ENCODE measurements at regions not wholly inside any gene's neighbourhood (a gene's known extent, or its start where the extent isn't known, plus 50 kb on each side); places are given as distances from the start of the nearest gene placed in this dataset.

DNA sequence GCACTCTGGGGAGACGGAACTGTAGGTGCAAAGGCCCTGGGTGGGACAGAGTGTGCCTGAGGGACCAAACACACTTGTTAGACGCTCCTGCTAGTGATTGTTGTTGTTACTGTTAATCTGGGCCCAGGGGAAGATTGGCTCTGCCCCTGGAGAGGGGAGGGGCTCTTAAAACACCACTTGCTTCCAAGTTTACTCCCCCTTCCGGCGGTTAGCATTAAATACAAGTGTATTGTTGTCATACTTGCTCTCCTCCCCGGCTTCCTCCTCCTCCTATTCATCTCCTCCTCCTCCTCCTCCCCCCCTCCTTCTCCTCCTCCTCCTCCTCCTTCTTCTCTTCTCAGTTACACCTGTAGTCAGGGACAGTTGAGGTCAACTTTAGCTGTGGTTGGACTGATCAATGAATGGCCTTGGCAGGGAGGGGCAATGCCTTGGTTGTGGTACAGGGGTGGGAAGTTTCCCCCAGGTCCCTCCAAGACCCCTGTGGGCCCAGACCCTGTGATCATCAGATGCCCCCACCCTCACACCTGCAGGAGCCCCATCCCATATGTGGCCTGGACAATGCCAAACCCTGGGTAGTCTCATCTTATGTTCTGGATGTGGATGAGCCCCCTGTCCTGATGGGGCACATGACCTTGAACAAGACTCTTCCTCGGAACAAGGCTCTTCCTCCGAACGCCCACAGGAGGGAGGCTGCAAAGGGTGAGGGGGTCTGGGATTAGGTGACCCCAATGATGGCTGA lies 217.3 kb downstream of the PTPRU start:
- Histone ChIP-seq H3K4me1 (ENCODE audit: control insufficient read depth, insufficient read depth, low read length) (peaks cover 3% of the 10 kb centered on the region), H3K4me3 (ENCODE audit: low read length) (no peak overlapping the region), H3K27me3 (ENCODE audit: control insufficient read depth, insufficient read depth, low read length) (peaks cover 3% of the 10 kb centered on the region), H3K27ac (ENCODE audit: low read length) (no peak overlapping the region), H3K36me3 (ENCODE audit: control insufficient read depth, insufficient read depth, low read length) (no peaks in the 10 kb centered on the region), H3K9me3 (replicated peaks; ENCODE audit: control insufficient read depth, low read depth, low read length) (peaks cover 4% of the 10 kb centered on the region)
- DNase-seq, result peak; percentile 28
- 58% methylated on average over 4 of the region's 8 CpGs for WGBS (ENCODE audit: insufficient coverage)

DNA sequence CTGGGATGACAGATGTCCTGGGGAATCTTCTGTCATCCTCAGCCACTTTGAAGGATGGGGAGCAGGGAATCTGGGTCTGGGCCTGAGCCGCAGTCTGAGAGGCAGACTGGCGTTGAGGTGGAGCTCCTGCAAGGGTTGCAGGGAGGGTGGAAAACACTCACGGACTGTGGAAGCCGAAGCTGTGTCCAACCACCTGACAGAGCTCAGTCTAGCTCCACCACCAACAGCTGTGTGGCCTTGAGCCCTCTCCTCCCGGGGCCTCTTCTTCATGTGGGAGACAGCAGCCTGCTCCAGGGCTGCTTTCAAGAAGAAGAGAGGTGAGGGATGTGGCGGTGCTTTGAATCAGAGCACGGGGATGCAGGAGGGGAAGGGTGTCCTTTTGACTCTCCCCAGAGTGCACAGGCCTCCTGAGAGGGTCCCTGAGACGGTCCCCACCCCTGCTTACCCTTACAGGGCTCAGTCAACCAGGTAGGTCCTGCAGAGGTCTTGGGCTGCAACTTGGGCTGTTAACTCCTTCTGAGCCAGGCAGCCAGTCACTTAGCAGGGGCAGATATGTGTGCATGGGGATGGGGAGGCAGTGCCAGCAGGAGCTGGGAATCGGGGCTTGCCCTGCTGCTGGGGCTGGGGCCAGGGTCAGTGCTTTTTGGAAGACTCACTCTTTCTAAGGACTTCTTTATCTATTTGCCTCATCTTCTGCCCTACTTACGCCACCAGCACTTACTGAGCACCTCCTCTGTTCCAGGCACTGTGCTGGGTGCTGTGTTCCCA lies 216.3 kb downstream of the PTPRU start:
- Histone ChIP-seq H3K36me3 (ENCODE audit: control insufficient read depth, insufficient read depth, low read length) (no peaks in the 10 kb centered on the region), H3K27me3 (ENCODE audit: control insufficient read depth, insufficient read depth, low read length) (peaks cover 2% of the 10 kb centered on the region), H3K27ac (ENCODE audit: low read length) (no peak overlapping the region), H3K4me1 (ENCODE audit: control insufficient read depth, insufficient read depth, low read length) (peaks cover 3% of the 10 kb centered on the region), H3K9me3 (replicated peaks; ENCODE audit: control insufficient read depth, low read depth, low read length) (peaks cover 4% of the 10 kb centered on the region), H3K4me3 (ENCODE audit: low read length) (no peak overlapping the region)
- 52% methylated on average over 5 of the region's 10 CpGs for WGBS (ENCODE audit: insufficient coverage)
- peak; percentile 23 for DNase-seq

DNA sequence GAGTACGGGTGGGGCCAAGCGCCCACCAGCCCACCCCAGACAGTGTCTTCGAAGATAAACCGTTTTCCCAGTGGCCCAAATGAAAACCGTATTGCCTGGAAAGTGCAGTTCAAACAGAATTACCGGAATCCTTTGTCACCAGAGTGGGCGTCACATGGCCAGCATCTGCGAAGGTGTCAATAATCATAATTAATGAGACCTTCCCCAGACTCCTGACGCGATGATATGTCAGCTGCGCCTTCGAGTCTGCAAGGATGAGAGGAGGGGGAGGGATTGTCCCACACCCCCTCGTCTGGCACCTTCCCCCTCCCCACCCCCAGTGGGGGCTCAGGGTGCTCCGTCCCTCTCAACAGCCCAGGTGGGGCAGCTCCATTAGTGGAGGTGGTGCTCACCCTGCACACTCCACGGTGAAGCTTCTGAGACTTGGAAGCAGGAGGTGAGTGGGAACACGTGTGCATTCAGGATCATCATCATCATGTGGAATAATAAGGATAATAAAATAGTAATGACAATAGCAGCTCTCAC lies 215.1 kb downstream of the PTPRU start:
- DNase-seq, result no peak
- Histone ChIP-seq H3K4me1 (ENCODE audit: control insufficient read depth, insufficient read depth, low read length) (peaks cover 3% of the 10 kb centered on the region), H3K36me3 (ENCODE audit: control insufficient read depth, insufficient read depth, low read length) (no peaks in the 10 kb centered on the region), H3K4me3 (ENCODE audit: low read length) (no peak overlapping the region), H3K9me3 (replicated peaks; ENCODE audit: control insufficient read depth, low read depth, low read length) (peaks cover under 1% of the 10 kb centered on the region), H3K27ac (ENCODE audit: low read length) (no peak overlapping the region), H3K27me3 (ENCODE audit: control insufficient read depth, insufficient read depth, low read length) (peaks cover 2% of the 10 kb centered on the region)
- 48% methylated on average over 5 of the region's 16 CpGs for WGBS (ENCODE audit: insufficient coverage)

DNA sequence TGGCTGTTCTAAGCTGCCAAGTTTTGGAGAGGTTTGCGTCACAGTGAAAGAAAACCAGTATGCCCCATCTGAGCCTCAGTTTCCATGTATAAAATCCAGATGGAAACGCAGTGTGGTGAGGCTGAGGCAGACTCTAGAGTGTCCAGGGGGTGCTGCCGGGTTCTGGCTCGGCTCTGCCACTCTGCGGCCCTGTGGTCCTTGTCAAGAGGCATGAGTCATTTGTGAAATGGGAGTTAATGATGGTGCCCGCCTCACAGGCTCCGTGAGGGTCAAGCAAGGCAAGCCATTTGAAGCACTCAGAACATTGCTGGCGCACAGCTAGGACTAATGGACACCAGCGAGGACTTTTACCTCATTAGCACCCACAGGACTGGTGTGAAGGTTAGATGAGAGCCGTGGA lies 214.3 kb downstream of the PTPRU start:
- H3K9me3 ChIP-seq (replicated peaks; ENCODE audit: control insufficient read depth, low read depth, low read length), result no peaks in the 10 kb centered on the region
- 82% methylated on average over 8 of the region's 10 CpGs for WGBS (ENCODE audit: insufficient coverage)
- no peaks in the 10 kb centered on the region for H3K36me3 ChIP-seq (ENCODE audit: control insufficient read depth, insufficient read depth, low read length)
- H3K4me1 ChIP-seq (ENCODE audit: control insufficient read depth, insufficient read depth, low read length), result peaks cover 3% of the 10 kb centered on the region
- H3K4me3 ChIP-seq (ENCODE audit: low read length), result no peak overlapping the region
- no peaks in the 10 kb centered on the region for H3K27me3 ChIP-seq (ENCODE audit: control insufficient read depth, insufficient read depth, low read length)
- DNase-seq, result no peak
- H3K27ac ChIP-seq (ENCODE audit: low read length), result no peak overlapping the region

DNA sequence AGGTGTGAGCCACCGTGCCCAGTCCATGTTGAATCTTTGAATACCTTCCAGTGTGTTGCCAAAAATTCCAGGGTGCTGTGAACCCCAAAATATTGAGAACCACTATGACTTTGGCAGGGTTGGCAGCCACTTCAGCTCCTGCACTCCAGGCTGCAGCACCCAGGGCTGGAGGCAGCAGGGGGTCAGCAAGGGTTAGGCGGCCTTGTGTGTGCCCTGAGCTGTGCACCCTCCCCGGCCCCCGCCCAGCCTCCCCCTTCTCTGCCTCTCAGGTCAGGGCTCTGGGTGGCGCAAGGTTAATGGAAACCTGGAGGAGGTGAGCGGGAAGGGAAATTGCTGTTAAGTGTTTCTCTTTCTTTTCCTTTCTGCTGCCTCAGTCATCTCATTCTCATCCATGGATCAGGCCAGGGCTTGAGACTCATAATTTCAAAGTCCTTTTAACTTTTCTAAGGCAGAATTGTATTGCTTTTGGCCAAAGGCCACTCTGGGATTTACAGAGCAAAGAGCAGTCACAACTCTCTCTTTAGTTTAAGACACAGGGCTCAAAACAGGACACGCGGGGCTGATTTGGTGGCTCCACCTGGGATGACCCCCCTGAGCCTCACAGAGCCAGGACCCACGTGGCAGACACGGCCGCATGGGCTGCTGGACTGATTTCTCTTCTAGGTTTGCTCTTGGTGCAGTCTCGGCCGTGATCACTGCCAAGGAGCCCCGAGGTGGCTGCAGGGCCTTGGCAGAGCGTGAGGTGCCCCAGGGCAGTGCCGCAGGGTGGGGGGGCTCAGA lies 212.3 kb downstream of the PTPRU start:
- 58% methylated on average over 9 of the region's 16 CpGs for WGBS (ENCODE audit: insufficient coverage)
- peaks cover 3% of the 10 kb centered on the region for H3K4me1 ChIP-seq (ENCODE audit: control insufficient read depth, insufficient read depth, low read length)
- no peaks in the 10 kb centered on the region for H3K9me3 ChIP-seq (replicated peaks; ENCODE audit: control insufficient read depth, low read depth, low read length)
- no peak overlapping the region for H3K4me3 ChIP-seq (ENCODE audit: low read length)
- no peak overlapping the region for H3K27ac ChIP-seq (ENCODE audit: low read length)
- no peak for DNase-seq
- no peaks in the 10 kb centered on the region for H3K36me3 ChIP-seq (ENCODE audit: control insufficient read depth, insufficient read depth, low read length)
- peaks cover 8% of the 10 kb centered on the region for H3K27me3 ChIP-seq (ENCODE audit: control insufficient read depth, insufficient read depth, low read length)

DNA sequence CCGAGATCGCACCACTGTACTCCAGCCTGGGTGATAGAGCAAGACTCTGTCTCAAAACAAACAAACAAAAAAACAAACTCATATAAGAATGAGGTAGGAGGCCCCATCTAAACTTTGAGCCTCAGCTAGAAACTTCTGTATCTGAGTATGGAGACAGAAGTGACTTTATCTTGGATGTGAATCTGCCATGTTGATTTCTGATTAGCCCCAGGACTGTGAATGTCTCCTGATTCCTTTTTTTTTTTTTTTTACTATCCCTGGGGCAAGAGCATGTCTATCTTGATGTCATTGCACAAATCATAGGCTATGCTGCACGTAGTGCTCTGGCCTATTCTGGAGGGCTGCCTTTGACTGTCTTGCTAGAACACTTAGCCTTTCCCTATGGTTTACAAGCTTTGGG lies 211.0 kb downstream of the PTPRU start:
- Histone ChIP-seq H3K27ac (ENCODE audit: low read length) (no peak overlapping the region), H3K4me1 (ENCODE audit: control insufficient read depth, insufficient read depth, low read length) (no peaks in the 10 kb centered on the region), H3K9me3 (replicated peaks; ENCODE audit: control insufficient read depth, low read depth, low read length) (no peaks in the 10 kb centered on the region), H3K36me3 (ENCODE audit: control insufficient read depth, insufficient read depth, low read length) (no peaks in the 10 kb centered on the region), H3K27me3 (ENCODE audit: control insufficient read depth, insufficient read depth, low read length) (peaks cover 13% of the 10 kb centered on the region), H3K4me3 (ENCODE audit: low read length) (no peak overlapping the region)
- WGBS (ENCODE audit: insufficient coverage), result no CpG with 5 or more reads among the region's 3 CpGs
- no peak for DNase-seq

DNA sequence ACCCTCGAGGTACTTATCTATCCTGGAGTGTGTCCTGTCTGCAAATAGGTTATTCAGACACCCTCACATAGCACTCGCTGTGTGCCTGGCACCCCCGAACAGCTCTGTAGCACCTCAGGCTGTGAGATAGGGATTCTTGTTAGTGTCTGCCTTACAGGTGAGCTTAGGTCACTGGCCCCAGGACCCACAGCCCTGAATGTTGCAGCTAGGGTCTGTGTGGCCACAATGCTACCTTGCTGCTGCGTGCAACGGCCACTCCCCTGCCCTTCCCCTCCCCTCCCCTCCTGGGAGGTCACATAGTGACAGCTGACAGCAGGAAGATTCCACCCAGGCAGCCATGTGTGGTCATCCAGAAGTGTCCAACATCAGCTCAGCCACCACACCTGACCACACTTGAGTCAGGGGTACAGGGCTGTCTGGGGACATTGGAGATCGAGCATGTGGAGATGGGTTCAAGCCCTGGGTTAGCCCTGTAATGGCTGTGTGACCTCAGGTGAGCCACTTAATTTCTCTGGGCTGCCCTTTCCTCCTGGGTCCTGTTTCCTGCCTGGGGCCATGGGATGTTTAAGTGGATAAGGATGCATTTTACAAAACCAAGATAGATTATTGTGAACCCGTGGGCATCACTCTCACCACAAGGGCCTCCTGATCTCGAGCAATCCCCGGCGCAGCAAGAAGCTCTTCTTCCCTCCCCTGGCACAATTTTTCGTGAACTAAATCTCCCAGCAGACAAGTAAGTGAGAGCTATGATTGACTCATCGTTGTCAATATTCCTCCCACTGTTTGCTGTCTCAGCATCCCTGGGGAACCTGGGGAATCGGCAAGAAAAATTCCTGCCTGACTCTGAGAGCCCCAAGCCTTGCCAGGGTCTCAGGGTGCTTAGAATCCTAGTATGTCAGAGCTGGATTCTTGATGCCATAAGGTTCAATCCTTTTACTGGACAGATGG lies 208.7 kb downstream of the PTPRU start:
- 73% methylated on average over 7 of the region's 13 CpGs for WGBS (ENCODE audit: insufficient coverage)
- peaks cover 19% of the 10 kb centered on the region for H3K27me3 ChIP-seq (ENCODE audit: control insufficient read depth, insufficient read depth, low read length)

DNA sequence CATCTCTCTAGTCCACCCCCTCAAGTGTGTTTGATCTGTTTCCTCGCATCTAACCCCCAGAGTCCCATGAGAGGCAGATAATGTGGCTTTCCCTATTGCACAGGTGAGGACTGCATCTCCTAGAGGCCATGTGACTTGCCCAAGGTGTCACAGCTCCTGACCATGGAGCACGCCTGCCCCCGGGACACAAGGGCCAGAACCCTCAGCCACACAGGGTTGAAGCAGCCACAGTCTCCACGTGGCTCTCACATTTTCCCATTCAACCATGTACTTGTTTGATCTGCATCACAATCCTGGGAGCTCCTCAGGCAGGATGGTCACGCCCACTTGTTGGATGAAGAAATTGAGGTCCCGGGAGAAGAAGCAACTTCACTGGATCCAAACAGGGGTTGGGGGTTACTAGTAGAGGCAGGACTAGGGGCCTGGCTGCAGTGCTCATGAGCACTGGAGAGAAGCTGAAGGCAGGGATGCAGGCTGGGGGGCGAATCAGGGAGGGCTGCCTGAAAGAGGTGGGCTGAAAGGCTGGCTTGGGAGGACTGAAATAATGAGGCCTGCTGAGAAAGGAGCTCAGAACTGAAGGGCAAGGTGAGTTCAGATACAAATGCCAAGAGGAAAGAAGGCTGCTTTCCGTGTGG lies 207.9 kb downstream of the PTPRU start:
- Histone ChIP-seq H3K4me1 (ENCODE audit: control insufficient read depth, insufficient read depth, low read length) (no peaks in the 10 kb centered on the region), H3K27me3 (ENCODE audit: control insufficient read depth, insufficient read depth, low read length) (peaks cover 22% of the 10 kb centered on the region), H3K27ac (ENCODE audit: low read length) (no peak overlapping the region), H3K9me3 (replicated peaks; ENCODE audit: control insufficient read depth, low read depth, low read length) (no peaks in the 10 kb centered on the region), H3K4me3 (ENCODE audit: low read length) (no peak overlapping the region), H3K36me3 (ENCODE audit: control insufficient read depth, insufficient read depth, low read length) (no peaks in the 10 kb centered on the region)
- WGBS (ENCODE audit: insufficient coverage), result 69% methylated on average over 6 of the region's 8 CpGs
- no peak for DNase-seq

More for the DNA sequence above, 208.7 kb downstream of the PTPRU start:
- Histone ChIP-seq H3K9me3 (replicated peaks; ENCODE audit: control insufficient read depth, low read depth, low read length) (no peaks in the 10 kb centered on the region), H3K4me3 (ENCODE audit: low read length) (no peak overlapping the region), H3K27ac (ENCODE audit: low read length) (no peak overlapping the region), H3K36me3 (ENCODE audit: control insufficient read depth, insufficient read depth, low read length) (no peaks in the 10 kb centered on the region), H3K4me1 (ENCODE audit: control insufficient read depth, insufficient read depth, low read length) (no peaks in the 10 kb centered on the region)
- no peak for DNase-seq
